SK-N-SH (cell line): ENCODE measurements at regions not wholly inside any gene's neighbourhood (a gene's known extent, or its start where the extent isn't known, plus 50 kb on each side); places are given as distances from the start of the nearest gene placed in this dataset.

ENCODE experiments used
- CTCF ChIA-PET: fragments of 300-600, 350-600 bp; formaldehyde crosslinking; extraction: SDS; loops from one replicate; lab custom pipeline; 2021; lab: Yijun Ruan, JAX
- POLR2A ChIA-PET: fragments of 350-600 bp; sonication (Branson Sonifier 250); formaldehyde crosslinking; extraction: SDS; loops from one replicate; lab custom pipeline; 2020; ENCODE audit warnings: antibody characterized with exemption, inconsistent platforms; lab: Yijun Ruan, JAX
- DNase-seq: peaks from one replicate; pipeline ENCODE4 v3.0.0; 2012
- H2AFZ ChIP-seq: fragments of 200-600 bp; sonication (generic); 2 replicates; pipeline ENCODE4 v1.8.1; 2016; ENCODE audit warnings: antibody characterized with exemption, mild to moderate bottlenecking, low read depth
- H3F3A ChIP-seq: fragments of 200-600 bp; sonication (generic); replicated peaks from 2 replicates; pipeline ENCODE3; 2016; ENCODE audit warnings: antibody characterized with exemption, mild to moderate bottlenecking; ENCODE audit not compliant: insufficient read depth
- H3K27ac ChIP-seq, 2 experiments: fragments of 200-500 bp in 1 of 2; fragments of 200-600 bp in 1 of 2; sonication (Bioruptor generic) in 1 of 2; sonication (generic), shearing (Covaris generic) in 1 of 2; 2 replicates each; pipeline versions ENCODE4 v1.5.1 to v1.6.1; 2014 to 2016; ENCODE audit warnings: low read depth in 2 of 2, inconsistent platforms in 1 of 2, low read length in 1 of 2, mild to moderate bottlenecking in 1 of 2, mixed read lengths in 1 of 2
- H3K27me3 ChIP-seq: fragments of 200-600 bp; sonication (generic), shearing (Covaris generic); 2 replicates; pipeline ENCODE4 v1.6.1; 2016; ENCODE audit warnings: mixed run types; ENCODE audit not compliant: insufficient read depth
- H3K36me3 ChIP-seq, 2 experiments: fragments of 200-500 bp in 1 of 2; fragments of 200-600 bp in 1 of 2; sonication (Bioruptor generic) in 1 of 2; sonication (generic) in 1 of 2; replicated peaks in 1 of 2; 2 replicates each; pipeline versions ENCODE3 to v1.5.1; 2014 to 2016; ENCODE audit warnings: low read length in 1 of 2, mild to moderate bottlenecking in 1 of 2; ENCODE audit not compliant: insufficient read depth in 2 of 2, control insufficient read depth in 1 of 2
- H3K4me1 ChIP-seq, 2 experiments: fragments of 200-500 bp in 1 of 2; fragments of 200-600 bp in 1 of 2; sonication (Bioruptor generic) in 1 of 2; sonication (generic), shearing (Covaris generic) in 1 of 2; 2 replicates each; pipeline versions ENCODE4 v1.5.1 to v1.6.1; 2014 to 2016; ENCODE audit warnings: low read depth in 1 of 2, low read length in 1 of 2, mixed run types in 1 of 2; ENCODE audit not compliant: insufficient read depth in 2 of 2, control insufficient read depth in 1 of 2
- H3K4me2 ChIP-seq: fragments of 200-600 bp; sonication (generic), shearing (Covaris generic); 2 replicates; pipeline ENCODE4 v1.6.1; 2017; ENCODE audit warnings: mixed run types
- H3K4me3 ChIP-seq, 2 experiments: fragments of 200-500 bp in 1 of 2; fragments of 200-600 bp in 1 of 2; sonication (Bioruptor generic) in 1 of 2; sonication (generic), shearing (Covaris generic) in 1 of 2; 2 replicates each; pipeline versions ENCODE4 v1.5.1 to v1.8.1; 2014 to 2016; ENCODE audit warnings: low read depth in 2 of 2, inconsistent platforms in 1 of 2, low read length in 1 of 2, mild to moderate bottlenecking in 1 of 2, mixed read lengths in 1 of 2, moderate library complexity in 1 of 2
- H3K79me2 ChIP-seq: fragments of 200-600 bp; sonication (generic); 2 replicates; pipeline ENCODE4 v1.8.1; 2017; ENCODE audit warnings: mild to moderate bottlenecking; ENCODE audit not compliant: insufficient read depth
- H3K9ac ChIP-seq: fragments of 200-600 bp; sonication (generic); 2 replicates; pipeline ENCODE4 v1.6.1; 2017; ENCODE audit warnings: mixed run types
- H3K9me2 ChIP-seq: fragments of 200-600 bp; sonication (generic); 2 replicates; pipeline ENCODE4 v1.6.1; 2017; ENCODE audit warnings: mixed run types
- H3K9me3 ChIP-seq: fragments of 200-600 bp; sonication (generic); 2 replicates; pipeline ENCODE4 v1.6.1; 2017; ENCODE audit warnings: mixed run types, mild to moderate bottlenecking, moderate library complexity
- H4K20me1 ChIP-seq: fragments of 200-600 bp; sonication (generic); 2 replicates; pipeline ENCODE4 v1.6.1; 2017; ENCODE audit warnings: mild to moderate bottlenecking, mixed run types; ENCODE audit not compliant: insufficient read depth
- CHD2 ChIP-seq: fragments of 150-350 bp; IDR thresholded peaks from 2 replicates; pipeline ENCODE4 v1.6.1; 2018; ENCODE audit warnings: low read length; ENCODE audit not compliant: partially characterized antibody
- CTCF ChIP-seq: fragments of 200-600 bp; sonication (generic); IDR thresholded peaks from 2 replicates; pipeline ENCODE4 v1.6.1; 2017; ENCODE audit warnings: antibody characterized with exemption, mild to moderate bottlenecking, moderate library complexity
- EZH2phosphoT487 ChIP-seq: fragments of 200-600 bp; sonication (generic); IDR thresholded peaks from 2 replicates; pipeline ENCODE4 v1.6.1; 2017; ENCODE audit warnings: low read depth, mixed run types, mild to moderate bottlenecking, antibody characterized with exemption, moderate library complexity, borderline replicate concordance
- FOSL2 ChIP-seq: IDR thresholded peaks from 2 replicates; pipeline ENCODE4 v1.4.0; 2012; ENCODE audit warnings: low read depth, mild to moderate bottlenecking, moderate library complexity, borderline replicate concordance
- GATA2 ChIP-seq: sonication (generic); formaldehyde crosslinking; IDR thresholded peaks from 2 replicates; pipeline ENCODE4 v1.5.0; 2020; ENCODE audit warnings: mild to moderate bottlenecking, missing genetic modification reagents
- JUND ChIP-seq: IDR thresholded peaks from 2 replicates; pipeline ENCODE4 v1.4.0; 2012
- NFIC ChIP-seq: IDR thresholded peaks from 2 replicates; pipeline ENCODE4 v1.4.0; 2012; ENCODE audit warnings: borderline replicate concordance
- POLR2AphosphoS5 ChIP-seq: IDR thresholded peaks from 2 replicates; pipeline ENCODE4 v1.6.1; 2012; ENCODE audit warnings: low read depth, low read length
- RCOR1 ChIP-seq: fragments of 150-350 bp; IDR thresholded peaks from 2 replicates; pipeline ENCODE4 v1.6.1; 2017; ENCODE audit warnings: antibody characterized with exemption, low read length
- SMC3 ChIP-seq: IDR thresholded peaks from 2 replicates; pipeline ENCODE4 v1.6.1; 2012; ENCODE audit warnings: low read depth, low read length, improper control_type of control experiment
- TCF12 ChIP-seq: IDR thresholded peaks from 2 replicates; pipeline ENCODE4 v1.4.0; 2012
- TEAD4 ChIP-seq: IDR thresholded peaks from 2 replicates; pipeline ENCODE4 v1.4.0; 2012; ENCODE audit warnings: mild to moderate bottlenecking, borderline replicate concordance; ENCODE audit not compliant: insufficient read depth
- YY1 ChIP-seq: IDR thresholded peaks from 2 replicates; pipeline ENCODE4 v1.4.0; 2012; ENCODE audit warnings: low read depth, mild to moderate bottlenecking
- WGBS: methylation state at CpG from one replicate; pipeline ENCODE4 v1.1.6; 2017; ENCODE audit warnings: low lambda C conversion rate; 5-methylcytosine and 5-hydroxymethylcytosine counted together
- TF ChIP-seq, protein P1 (sequence below): IDR thresholded peaks from 2 replicates; pipeline ENCODE4; 2012
- TF ChIP-seq, protein P2 (sequence below): fragments of 150-350 bp; IDR thresholded peaks from 2 replicates; pipeline ENCODE4 v1.6.1; 2017; ENCODE audit warnings: antibody characterized with exemption, low read length, low read depth, borderline replicate concordance
- TF ChIP-seq, protein P3 (sequence below): IDR thresholded peaks from 2 replicates; pipeline ENCODE4 v1.4.0; 2012; ENCODE audit warnings: low read depth, borderline replicate concordance

GRCh38 chr5:35457912-35458823, 159.5 kb upstream of the SPEF2 start:
- H3K79me2 ChIP-seq = no peaks in the 10 kb centered on the region
- no peaks in the 10 kb centered on the region for H3K9me2 ChIP-seq
- 0 out of 4 replicates have a peak overlapping the region, but pooled peaks of 1 of the 2 experiments have one; percentile 36 for H3K27ac ChIP-seq
- no peaks in the 10 kb centered on the region for H3K27me3 ChIP-seq
- DNase-seq = no peak
- H3K9me3 ChIP-seq = no peaks in the 10 kb centered on the region
- H3K36me3 ChIP-seq = no peaks in the 10 kb centered on the region
- TF ChIP-seq EZH2phosphoT487 (no peak), SMC3 (no peak), CHD2 (no peak), TCF12 (no peak), RCOR1 (no peak), GATA2 (CRISPR knock-in tag) (no peak), POLR2AphosphoS5 (no peak), YY1 (no peak), FOSL2 (no peak), JUND (no peak)
- TF ChIP-seq, protein P1, sequence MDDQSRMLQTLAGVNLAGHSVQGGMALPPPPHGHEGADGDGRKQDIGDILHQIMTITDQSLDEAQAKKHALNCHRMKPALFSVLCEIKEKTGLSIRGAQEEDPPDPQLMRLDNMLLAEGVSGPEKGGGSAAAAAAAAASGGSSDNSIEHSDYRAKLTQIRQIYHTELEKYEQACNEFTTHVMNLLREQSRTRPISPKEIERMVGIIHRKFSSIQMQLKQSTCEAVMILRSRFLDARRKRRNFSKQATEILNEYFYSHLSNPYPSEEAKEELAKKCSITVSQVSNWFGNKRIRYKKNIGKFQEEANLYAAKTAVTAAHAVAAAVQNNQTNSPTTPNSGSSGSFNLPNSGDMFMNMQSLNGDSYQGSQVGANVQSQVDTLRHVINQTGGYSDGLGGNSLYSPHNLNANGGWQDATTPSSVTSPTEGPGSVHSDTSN = no peak
- TF ChIP-seq, protein P2, sequence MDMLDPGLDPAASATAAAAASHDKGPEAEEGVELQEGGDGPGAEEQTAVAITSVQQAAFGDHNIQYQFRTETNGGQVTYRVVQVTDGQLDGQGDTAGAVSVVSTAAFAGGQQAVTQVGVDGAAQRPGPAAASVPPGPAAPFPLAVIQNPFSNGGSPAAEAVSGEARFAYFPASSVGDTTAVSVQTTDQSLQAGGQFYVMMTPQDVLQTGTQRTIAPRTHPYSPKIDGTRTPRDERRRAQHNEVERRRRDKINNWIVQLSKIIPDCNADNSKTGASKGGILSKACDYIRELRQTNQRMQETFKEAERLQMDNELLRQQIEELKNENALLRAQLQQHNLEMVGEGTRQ = no peak
- TF ChIP-seq, protein P3, sequence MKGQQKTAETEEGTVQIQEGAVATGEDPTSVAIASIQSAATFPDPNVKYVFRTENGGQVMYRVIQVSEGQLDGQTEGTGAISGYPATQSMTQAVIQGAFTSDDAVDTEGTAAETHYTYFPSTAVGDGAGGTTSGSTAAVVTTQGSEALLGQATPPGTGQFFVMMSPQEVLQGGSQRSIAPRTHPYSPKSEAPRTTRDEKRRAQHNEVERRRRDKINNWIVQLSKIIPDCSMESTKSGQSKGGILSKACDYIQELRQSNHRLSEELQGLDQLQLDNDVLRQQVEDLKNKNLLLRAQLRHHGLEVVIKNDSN = no peak
- CTCF ChIA-PET = interaction anchor here (1.7 kb wide), 1 partner anchor 22 kb away, joined by 5 read pairs; no protein-coding TSS in a partner anchor
- no peak overlapping the region for H3K4me2 ChIP-seq
- no peak overlapping the region for H3K4me3 ChIP-seq
- H3K4me1 ChIP-seq = peaks cover 0 to 7% of the 10 kb centered on the region in 2 experiments; a peak in 2 of 4 replicates
- H3K9ac ChIP-seq = no peak overlapping the region
- WGBS = 39% methylated on average over 5 of the region's 5 CpGs
- H4K20me1 ChIP-seq = no peaks in the 10 kb centered on the region
- no peak overlapping the region for H2AFZ ChIP-seq
- POLR2A ChIA-PET = no interaction called here
- no peaks in the 10 kb centered on the region for H3F3A ChIP-seq

- no peak overlapping the region for H3K9ac ChIP-seq
- H4K20me1 ChIP-seq = no peaks in the 10 kb centered on the region
- ChIA-PET CTCF (interaction anchor here (1.7 kb wide), 1 partner anchor 20 kb away, joined by 5 read pairs; no protein-coding TSS in a partner anchor), POLR2A (no interaction called here)
- H3K79me2 ChIP-seq = no peaks in the 10 kb centered on the region
- WGBS = 0% methylated on average over 1 of the region's 1 CpG
- H3K36me3 ChIP-seq = no peaks in the 10 kb centered on the region
- H3K4me1 ChIP-seq = peaks cover 0 to 7% of the 10 kb centered on the region in 2 experiments; a peak in 2 of 4 replicates
- H3K4me2 ChIP-seq = no peak overlapping the region
- H2AFZ ChIP-seq = no peak overlapping the region
- H3F3A ChIP-seq = no peaks in the 10 kb centered on the region
- no peaks in the 10 kb centered on the region for H3K9me3 ChIP-seq
- no peak for TF ChIP-seq TEAD4
- no peak for TF ChIP-seq NFIC
- no peak for TF ChIP-seq GATA2 (CRISPR knock-in tag)
- no peak for TF ChIP-seq JUND
- TF ChIP-seq CTCF = no peak
- no peaks in the 10 kb centered on the region for H3K27me3 ChIP-seq
- no peak for DNase-seq
- no peaks in the 10 kb centered on the region for H3K9me2 ChIP-seq
- H3K27ac ChIP-seq = no peak overlapping the region
- no peak overlapping the region for H3K4me3 ChIP-seq
Measured at GRCh38 chr5:35456506-35456905, 161.2 kb upstream of the SPEF2 start.
